ENCODE measurements at regions not wholly inside any gene's neighbourhood (a gene's known extent, or its start where the extent isn't known, plus 50 kb on each side); places are given as distances from the start of the nearest gene placed in this dataset.
"Not testable (repeated sequence)": the region's sequence is repeated elsewhere in the genome, so short reads cannot be mapped to it uniquely, and the experiment has no call there.

- no peak for DNase-seq
Observed at GRCh38 chr18:59038295-59039039, 101.2 kb upstream of the SEC11C start.

GRCh38 chr18:59039040-59039320, 100.7 kb upstream of the SEC11C start:
- not testable (repeated sequence) for DNase-seq

DNA sequence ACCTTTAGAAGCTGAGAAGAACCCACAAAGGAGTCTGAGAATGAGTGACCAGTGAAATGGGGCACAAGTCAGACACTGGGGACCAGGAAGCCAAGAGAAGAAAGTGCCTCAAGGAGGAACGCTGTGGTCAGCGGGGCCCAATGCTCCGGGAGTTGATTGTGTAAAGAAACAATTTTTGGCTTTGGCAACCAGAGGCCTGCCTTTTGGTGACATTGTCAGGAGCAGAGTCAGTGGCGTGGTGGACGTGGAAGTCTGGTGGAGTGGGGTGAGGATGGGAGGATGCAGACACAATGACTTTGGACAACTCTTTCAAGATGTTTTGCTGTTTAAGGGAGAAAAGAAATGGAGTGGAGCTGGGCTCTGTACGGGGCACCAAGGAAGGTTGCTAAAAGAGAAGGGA, 100.2 kb upstream of the SEC11C start:
- DNase-seq: no peak

DNA sequence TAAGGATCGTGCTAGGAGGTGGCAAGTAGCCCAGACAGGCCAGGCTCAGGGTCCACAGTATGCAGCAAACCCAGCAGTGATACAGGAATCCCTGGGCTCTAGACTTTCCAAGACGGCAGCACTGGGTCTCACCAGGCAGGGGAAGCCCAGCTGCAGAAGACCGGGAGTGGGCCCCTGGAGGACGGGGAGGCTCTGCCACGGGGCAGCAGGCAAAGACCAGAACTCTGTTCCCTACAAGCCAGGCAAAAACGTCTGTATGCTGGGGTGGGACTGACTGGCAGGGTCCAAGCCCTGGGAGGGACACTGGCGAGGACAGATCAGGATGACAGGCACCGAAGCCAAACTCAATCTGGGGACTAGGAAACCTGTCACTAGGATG, 98.9 kb upstream of the SEC11C start:
- no peak for DNase-seq

DNA sequence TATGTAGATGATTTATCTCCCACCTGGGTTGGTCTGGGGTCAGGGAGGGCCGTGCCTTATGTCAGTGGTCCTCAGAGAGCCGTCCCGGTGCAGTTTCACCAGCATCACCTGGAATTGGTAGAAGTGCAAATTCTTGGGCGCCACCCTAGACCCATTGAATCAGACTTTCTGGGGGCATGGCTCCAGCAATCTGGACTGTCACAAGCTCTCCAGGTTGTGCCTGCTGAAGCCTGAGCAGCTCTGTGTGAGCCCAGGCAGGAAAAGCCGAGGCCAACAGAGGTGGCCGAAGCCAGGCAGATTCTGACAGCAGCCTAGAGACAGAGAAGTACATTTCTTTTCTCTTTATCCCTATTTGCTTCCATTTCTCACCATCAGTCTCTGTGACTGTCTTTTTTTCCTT, 98.4 kb upstream of the SEC11C start:
- no peak for DNase-seq

GRCh38 chr18:59041819-59042815, 97.6 kb upstream of the SEC11C start:
- DNase-seq: no peak

GRCh38 chr18:59044855-59045254, 94.8 kb upstream of the SEC11C start:
- no peak for DNase-seq

- peak; percentile 94 for DNase-seq
Observed at GRCh38 chr18:59047321-59048047, 92.2 kb upstream of the SEC11C start.

DNA sequence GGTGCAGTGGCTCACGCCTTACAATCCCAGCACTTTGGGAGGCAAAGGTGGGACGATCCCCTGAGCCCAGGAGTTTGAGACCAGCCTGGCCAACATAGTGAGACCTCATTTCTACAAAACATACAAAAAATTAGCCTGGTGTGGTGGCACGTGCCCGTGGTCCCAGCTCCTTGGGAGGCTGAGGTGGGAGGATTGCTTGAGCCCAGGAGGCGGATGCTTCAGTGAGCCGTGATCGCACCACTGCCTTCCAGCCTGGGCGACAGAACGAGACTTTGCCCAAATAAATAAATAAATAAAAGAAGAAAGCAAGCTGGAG, 91.7 kb upstream of the SEC11C start:
- peak in 1 of 2 experiments; percentile 40 for DNase-seq

- DNase-seq: no peak
Observed at GRCh38 chr18:59048378-59048777, 91.3 kb upstream of the SEC11C start.

- no peak for DNase-seq
Observed at GRCh38 chr18:59049721-59050660, 89.7 kb upstream of the SEC11C start.

GRCh38 chr18:59050661-59051057, 89.0 kb upstream of the SEC11C start:
- DNase-seq: no peak

GRCh38 chr18:59051470-59052165, 88.1 kb upstream of the SEC11C start:
- DNase-seq: no peak

GRCh38 chr18:59052965-59053820, 86.5 kb upstream of the SEC11C start:
- DNase-seq: no peak

GRCh38 chr18:59054496-59055287, 85.0 kb upstream of the SEC11C start:
- DNase-seq: no peak

GRCh38 chr18:59055345-59056032, 84.2 kb upstream of the SEC11C start:
- DNase-seq: peak in 1 of 2 experiments; percentile 23

DNA sequence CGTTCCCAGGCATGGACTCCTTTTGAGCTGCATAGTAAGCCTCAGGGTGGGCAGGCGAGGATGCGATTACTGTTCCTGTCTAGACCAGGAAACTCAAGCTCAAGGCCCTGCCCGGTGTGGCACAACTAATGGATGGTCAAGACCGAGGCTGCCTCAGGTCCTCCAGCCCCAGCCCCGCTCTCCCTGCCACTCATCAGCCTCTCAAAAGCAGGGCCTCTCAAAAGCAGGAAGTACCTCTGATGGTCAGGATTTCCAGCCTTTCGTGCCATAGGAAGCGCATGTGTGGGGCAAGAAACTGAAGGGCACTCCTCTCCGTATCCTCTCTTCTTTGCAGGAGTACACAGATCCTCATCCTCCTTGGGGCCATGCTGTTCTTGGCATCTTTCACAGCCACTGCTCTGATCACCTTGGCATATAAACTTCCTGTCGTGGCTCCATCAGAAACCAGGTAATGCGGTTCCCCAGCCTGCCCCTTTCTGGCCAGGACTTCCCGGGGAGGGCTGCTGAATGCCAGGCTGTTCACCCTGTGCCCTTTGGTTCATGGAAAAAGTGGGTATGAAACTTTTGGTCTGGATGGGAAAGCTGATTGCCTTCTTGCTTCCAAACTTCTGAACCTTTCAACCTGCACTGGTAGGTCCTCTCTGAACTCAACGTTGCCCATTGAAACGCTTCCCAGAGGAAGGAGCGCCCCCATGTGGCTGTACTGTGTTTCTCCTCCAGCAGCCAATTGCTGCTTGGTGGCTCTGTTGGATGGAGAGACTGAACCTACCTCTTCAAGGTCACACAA, 82.8 kb upstream of the SEC11C start:
- DNase-seq: peak; percentile 28 to 84

GRCh38 chr18:59057493-59057795, 82.2 kb upstream of the SEC11C start:
- DNase-seq: no peak

GRCh38 chr18:59057969-59058368, 81.7 kb upstream of the SEC11C start:
- DNase-seq: no peak
